Body of pancreas (tissue), 4 donors: ENCODE measurements at regions not wholly inside any gene's neighbourhood (a gene's known extent, or its start where the extent isn't known, plus 50 kb on each side); places are given as distances from the start of the nearest gene placed in this dataset.

Experiments used
- POLR2A ChIP-seq, 3 donors: fragments of 450-650 bp; IDR thresholded peaks; one replicate each; pipeline ENCODE4 v1.6.1; 2016; ENCODE audit warnings: antibody characterized with exemption in 3 of 3, mild to moderate bottlenecking in 2 of 3
- TF ChIP-seq, protein P1 (sequence below), 7 experiments: fragments of 450-650 bp in 4 of 7; fragments of 200-600 bp in 3 of 7; sonication (generic) in 3 of 7; IDR thresholded peaks; one replicate each; pipeline ENCODE4 v1.5.1; 2016 to 2019; ENCODE audit warnings: antibody characterized with exemption in 7 of 7

DNA sequence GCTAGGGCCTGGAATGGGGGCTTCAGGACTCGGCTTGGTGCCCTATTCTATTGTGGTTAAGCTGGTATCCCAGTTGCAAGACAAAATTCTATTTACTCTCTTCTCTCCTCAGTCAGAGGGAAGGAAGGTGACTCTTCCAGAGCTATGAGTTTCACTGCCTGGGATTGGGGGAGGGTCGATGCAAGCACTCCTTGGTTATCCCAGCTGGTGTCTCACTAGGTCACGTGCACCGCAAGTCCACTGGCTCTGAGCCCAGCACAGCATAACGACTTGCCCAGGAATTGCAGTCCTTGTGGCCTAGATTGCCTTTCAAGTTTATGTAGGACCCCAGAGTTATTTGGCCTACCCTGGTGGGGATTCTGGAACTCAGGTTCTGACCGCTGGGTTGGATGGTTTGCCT lies 958.8 kb downstream of the IGSF11 start:
- TF ChIP-seq, protein P1, sequence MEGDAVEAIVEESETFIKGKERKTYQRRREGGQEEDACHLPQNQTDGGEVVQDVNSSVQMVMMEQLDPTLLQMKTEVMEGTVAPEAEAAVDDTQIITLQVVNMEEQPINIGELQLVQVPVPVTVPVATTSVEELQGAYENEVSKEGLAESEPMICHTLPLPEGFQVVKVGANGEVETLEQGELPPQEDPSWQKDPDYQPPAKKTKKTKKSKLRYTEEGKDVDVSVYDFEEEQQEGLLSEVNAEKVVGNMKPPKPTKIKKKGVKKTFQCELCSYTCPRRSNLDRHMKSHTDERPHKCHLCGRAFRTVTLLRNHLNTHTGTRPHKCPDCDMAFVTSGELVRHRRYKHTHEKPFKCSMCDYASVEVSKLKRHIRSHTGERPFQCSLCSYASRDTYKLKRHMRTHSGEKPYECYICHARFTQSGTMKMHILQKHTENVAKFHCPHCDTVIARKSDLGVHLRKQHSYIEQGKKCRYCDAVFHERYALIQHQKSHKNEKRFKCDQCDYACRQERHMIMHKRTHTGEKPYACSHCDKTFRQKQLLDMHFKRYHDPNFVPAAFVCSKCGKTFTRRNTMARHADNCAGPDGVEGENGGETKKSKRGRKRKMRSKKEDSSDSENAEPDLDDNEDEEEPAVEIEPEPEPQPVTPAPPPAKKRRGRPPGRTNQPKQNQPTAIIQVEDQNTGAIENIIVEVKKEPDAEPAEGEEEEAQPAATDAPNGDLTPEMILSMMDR (IDR thresholded peaks at IDR 0.05) = no peak
- TF ChIP-seq POLR2A (IDR thresholded peaks at IDR 0.05) = no peak
